ENCODE measurements at regions not wholly inside any gene's neighbourhood (a gene's known extent, or its start where the extent isn't known, plus 50 kb on each side); places are given as distances from the start of the nearest gene placed in this dataset.

GRCh38 chr6:41452763-41453162, 93.4 kb upstream of the FOXP4 start:
- no peak overlapping the region for H3K27ac ChIP-seq
- no peaks in the 10 kb centered on the region for H3K36me3 ChIP-seq
- ATAC-seq (no peak), DNase-seq (no peak)
- no peak overlapping the region for H3K4me3 ChIP-seq
- intact Hi-C loops (cut with DNase I), result no loop called here
- no peaks in the 10 kb centered on the region for H3K4me1 ChIP-seq
- TF ChIP-seq, protein P1, sequence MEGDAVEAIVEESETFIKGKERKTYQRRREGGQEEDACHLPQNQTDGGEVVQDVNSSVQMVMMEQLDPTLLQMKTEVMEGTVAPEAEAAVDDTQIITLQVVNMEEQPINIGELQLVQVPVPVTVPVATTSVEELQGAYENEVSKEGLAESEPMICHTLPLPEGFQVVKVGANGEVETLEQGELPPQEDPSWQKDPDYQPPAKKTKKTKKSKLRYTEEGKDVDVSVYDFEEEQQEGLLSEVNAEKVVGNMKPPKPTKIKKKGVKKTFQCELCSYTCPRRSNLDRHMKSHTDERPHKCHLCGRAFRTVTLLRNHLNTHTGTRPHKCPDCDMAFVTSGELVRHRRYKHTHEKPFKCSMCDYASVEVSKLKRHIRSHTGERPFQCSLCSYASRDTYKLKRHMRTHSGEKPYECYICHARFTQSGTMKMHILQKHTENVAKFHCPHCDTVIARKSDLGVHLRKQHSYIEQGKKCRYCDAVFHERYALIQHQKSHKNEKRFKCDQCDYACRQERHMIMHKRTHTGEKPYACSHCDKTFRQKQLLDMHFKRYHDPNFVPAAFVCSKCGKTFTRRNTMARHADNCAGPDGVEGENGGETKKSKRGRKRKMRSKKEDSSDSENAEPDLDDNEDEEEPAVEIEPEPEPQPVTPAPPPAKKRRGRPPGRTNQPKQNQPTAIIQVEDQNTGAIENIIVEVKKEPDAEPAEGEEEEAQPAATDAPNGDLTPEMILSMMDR (IDR thresholded peaks at IDR 0.05), result no peak
- H3K9me3 ChIP-seq, result no peaks in the 10 kb centered on the region
- no peaks in the 10 kb centered on the region for H3K27me3 ChIP-seq

DNA sequence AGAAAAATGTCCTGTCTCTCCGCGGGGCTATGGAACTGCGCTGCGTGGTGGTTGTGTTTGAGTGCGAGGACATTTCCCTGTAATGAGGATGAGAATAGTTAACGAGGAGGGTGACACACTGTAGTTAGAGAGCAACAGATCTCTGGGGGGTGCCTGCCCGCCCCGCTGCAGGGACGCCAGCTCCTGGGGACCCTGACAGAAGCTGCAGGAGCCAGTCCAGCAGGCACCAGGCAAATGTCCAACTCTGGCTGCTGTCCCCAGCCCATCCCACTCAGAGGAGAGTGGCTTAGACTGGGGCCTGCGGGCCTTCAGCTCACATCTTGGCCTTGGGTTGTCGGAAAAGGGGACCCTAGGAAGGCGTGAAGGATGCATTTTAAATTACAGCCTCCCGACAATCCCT, 92.9 kb upstream of the FOXP4 start:
- Histone ChIP-seq H3K27ac (no peak overlapping the region), H3K9me3 (no peaks in the 10 kb centered on the region), H3K4me3 (no peak overlapping the region), H3K27me3 (no peaks in the 10 kb centered on the region), H3K36me3 (no peaks in the 10 kb centered on the region), H3K4me1 (no peaks in the 10 kb centered on the region)
- TF ChIP-seq, protein P1 (IDR thresholded peaks at IDR 0.05), result no peak
- intact Hi-C loops (cut with DNase I), result no loop called here
- ATAC-seq (no peak), DNase-seq (no peak)

DNA sequence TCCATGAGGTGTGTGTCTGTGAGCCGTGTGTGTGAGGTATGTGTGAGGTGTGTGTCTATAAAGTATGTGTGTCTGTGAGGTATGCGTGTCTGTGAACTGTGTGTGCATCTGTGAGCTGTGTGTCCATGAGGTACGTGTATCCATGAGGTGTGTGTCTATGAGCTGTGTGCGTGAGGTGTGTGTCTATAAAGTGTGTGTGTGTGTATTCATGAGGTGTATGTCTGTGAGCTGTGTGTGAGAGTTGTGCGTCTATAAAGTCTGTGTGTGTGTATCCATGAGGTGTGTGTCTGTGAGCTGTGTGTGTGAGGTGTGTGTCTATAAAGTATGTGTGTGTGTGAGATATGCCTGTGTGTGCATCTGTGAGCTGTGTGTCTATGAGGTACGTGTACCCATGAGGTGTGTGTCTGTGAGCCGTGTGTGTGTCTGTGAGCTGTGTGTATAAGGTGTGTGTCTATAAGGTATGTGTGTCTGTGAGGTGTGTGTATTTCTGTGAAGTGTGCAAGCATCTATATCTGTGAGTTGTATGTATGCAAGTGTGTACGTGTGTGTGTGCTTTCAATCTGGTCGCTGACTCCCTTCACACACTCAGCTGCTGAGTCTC, 91.9 kb upstream of the FOXP4 start:
- TF ChIP-seq, protein P1 (IDR thresholded peaks at IDR 0.05), result no peak
- ATAC-seq, result no peak

GRCh38 chr6:41455410-41455809, 90.8 kb upstream of the FOXP4 start:
- ATAC-seq, result no peak
- DNase-seq, result no peak

More for the DNA sequence above, 91.9 kb upstream of the FOXP4 start:
- Histone ChIP-seq H3K4me3 (no peak overlapping the region), H3K27ac (no peak overlapping the region), H3K9me3 (no peaks in the 10 kb centered on the region), H3K4me1 (no peaks in the 10 kb centered on the region), H3K36me3 (no peaks in the 10 kb centered on the region), H3K27me3 (no peaks in the 10 kb centered on the region)
- intact Hi-C loops (cut with DNase I), result no loop called here
- DNase-seq, result no peak

GRCh38 chr6:41455818-41456217, 90.4 kb upstream of the FOXP4 start:
- no peak overlapping the region for H3K27ac ChIP-seq
- no peaks in the 10 kb centered on the region for H3K27me3 ChIP-seq
- intact Hi-C loops (cut with DNase I), result no loop called here
- DNase-seq (no peak), ATAC-seq (no peak)
- no peaks in the 10 kb centered on the region for H3K9me3 ChIP-seq
- no peaks in the 10 kb centered on the region for H3K4me1 ChIP-seq
- TF ChIP-seq, protein P1 (IDR thresholded peaks at IDR 0.05), result no peak
- H3K4me3 ChIP-seq, result no peak overlapping the region
- H3K36me3 ChIP-seq, result no peaks in the 10 kb centered on the region

More at GRCh38 chr6:41455410-41455809, 90.8 kb upstream of the FOXP4 start:
- H3K9me3 ChIP-seq, result no peaks in the 10 kb centered on the region
- intact Hi-C loops (cut with DNase I), result no loop called here
- TF ChIP-seq, protein P1 (IDR thresholded peaks at IDR 0.05), result no peak
- H3K27ac ChIP-seq, result no peak overlapping the region
- H3K36me3 ChIP-seq, result no peaks in the 10 kb centered on the region
- no peaks in the 10 kb centered on the region for H3K27me3 ChIP-seq
- H3K4me1 ChIP-seq, result no peaks in the 10 kb centered on the region
- H3K4me3 ChIP-seq, result no peak overlapping the region

DNA sequence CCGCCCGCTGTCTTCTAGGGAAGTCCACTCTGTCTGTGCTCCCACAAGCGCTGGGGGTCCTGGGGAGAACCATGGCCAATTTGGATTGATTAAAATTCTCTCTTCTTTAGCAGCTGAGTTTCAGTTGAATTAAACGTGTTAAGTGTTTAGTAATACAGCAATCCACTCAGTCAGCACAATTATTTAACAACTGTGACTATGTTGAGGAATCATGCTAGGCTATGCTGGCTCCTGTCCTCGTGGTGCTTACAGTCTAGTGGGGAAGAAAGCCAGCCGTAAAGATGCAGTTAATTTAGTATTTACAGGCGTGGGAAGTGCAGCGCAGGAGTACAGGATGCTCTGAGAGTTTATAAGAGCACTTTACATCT, 88.9 kb upstream of the FOXP4 start:
- intact Hi-C loops (cut with DNase I), result no loop called here
- H3K27me3 ChIP-seq, result no peaks in the 10 kb centered on the region
- ATAC-seq (no peak), DNase-seq (no peak)
- TF ChIP-seq, protein P1 (IDR thresholded peaks at IDR 0.05), result no peak
- H3K4me1 ChIP-seq, result no peaks in the 10 kb centered on the region
- H3K4me3 ChIP-seq, result no peak overlapping the region
- H3K9me3 ChIP-seq, result no peaks in the 10 kb centered on the region
- no peaks in the 10 kb centered on the region for H3K36me3 ChIP-seq
- no peak overlapping the region for H3K27ac ChIP-seq
